Pulmonary artery endothelial cell (primary cell): ENCODE measurements at regions not wholly inside any gene's neighbourhood (a gene's known extent, or its start where the extent isn't known, plus 50 kb on each side); places are given as distances from the start of the nearest gene placed in this dataset.

Source experiments
- DNase-seq: peaks from one replicate; pipeline ENCODE4 v3.0.0-alpha.2; 2011; ENCODE audit warnings: low read depth, low spot score

DNA sequence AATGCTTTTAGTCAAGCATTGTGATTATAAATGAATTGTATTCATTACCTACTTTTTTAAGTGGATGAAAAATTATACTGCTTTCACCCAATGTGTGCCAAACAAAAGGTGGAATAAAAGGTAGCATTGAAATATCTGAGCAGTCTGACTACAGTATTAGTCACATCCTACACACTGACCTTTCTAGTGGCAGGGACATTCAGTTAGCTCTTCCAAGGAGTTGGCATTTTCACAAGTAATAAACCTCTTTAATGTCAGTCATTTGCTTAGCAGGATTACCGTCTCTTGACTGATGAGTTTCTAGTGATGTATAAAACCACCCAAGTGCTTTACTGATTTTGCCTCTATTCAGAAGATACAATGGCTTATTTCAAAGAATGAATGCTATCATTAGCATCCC, 687.9 kb downstream of the ARAP2 start:
- no peak for DNase-seq

DNA sequence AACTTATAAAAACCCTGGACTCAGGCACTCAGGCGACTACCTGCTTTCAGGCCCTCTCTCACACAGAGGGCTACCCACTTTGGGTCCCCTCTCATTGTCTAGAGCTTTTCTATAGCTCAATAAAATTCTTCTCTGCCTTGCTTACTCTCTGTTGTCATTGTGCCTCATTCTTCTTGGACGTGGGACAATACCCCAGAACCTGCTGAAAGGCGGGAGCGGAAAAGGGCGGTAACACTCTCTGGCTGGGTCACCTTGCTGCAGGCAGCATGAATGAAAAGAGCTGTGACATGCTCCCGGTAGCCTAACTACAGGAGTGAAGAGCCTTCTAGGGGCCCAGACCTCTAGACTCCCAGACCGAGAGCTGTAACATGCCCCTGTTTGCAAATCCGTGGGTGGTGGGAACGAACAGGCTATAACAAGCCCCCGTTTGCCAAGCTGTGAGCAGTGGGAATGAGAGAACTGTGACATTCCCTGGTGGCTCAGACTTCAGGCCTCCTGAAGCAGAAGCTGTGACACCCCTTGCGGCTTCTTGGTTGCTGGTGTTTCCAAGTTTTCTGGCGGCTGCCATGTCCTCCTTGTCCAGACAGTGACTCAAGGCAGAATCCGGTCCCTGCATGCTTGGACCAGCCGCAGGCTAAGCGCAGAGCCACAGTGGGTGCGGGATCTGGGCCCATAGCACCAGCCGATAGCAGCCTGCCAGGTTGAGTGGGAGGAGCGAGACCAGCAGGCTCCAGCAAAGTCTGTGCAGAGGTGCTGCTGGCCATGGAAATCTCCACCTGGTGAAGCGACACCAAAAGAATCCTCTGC, 684.6 kb downstream of the ARAP2 start:
- no peak for DNase-seq

DNA sequence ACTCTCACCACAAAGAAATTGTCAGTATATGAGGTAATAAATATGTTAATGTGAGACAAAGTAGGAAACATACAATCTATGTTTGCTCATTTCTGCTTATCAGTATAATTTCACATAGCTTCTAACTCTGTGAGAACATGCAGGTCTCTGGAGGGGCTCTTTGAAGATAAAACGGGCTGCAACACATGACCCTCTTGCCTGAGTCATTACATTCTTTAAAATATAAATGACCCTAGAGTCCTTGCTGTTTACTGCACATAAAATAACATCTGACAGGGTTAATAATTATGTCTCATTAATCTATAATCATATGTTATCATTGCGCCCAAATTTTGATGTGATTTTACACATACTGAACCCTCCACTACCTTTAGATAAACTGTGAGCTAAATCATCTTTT, 681.5 kb downstream of the ARAP2 start:
- DNase-seq: no peak

DNA sequence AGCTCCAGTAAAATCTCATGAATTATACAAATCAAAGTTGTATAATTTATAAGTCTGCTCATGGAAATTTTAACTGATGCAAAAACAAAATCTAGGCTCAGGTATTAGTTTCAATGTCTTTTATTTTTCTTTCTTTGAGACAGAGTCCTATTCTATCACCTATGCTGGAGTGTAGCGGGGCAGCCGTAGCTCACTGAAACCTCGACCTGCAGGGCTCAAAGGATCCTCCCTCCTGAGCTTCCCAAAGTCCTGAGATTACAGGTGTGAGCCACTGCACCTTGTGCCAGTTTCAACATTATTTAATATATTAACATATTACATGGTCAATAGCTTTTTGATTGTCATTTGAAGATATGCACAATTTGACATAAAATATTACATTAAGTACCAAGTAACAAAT, 678.7 kb downstream of the ARAP2 start:
- no peak for DNase-seq

DNA sequence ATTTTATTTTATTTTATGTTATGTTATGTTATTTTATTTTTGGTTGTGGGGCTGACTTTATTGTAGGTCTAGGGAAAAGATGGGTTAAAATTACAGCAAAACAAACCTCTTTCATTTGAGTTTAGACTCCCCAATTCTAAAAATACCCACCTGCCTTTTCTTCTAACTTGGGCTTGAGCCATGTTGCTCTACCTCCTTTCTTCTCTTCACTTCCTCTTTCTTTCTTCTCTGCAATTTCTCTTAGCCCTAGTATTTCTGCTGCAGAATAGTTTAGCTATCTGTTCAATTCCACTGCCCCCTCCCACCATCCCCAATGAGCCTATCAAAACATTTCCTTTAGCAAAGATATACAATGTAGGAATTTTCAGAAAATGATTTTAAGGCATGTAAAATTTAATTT, 653.3 kb downstream of the ARAP2 start:
- no peak for DNase-seq

DNA sequence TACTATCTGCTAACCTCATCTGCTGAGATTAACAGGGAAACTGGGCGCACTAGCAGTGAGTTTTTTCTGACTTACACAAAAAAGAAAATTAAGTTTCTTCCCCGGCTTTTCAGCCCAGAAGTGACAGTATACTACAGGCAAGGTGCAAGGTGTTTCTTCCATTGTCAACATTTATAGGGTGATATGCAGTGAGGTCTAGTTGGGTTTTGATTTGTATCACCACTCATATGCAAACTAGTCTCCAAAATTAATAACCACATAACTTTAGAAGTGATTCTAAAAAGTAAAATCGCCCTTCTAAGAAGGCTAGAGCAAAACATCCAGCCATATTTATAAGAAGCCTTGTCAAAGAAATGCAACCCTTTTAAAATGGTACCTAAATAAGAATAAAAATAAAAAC, 640.1 kb downstream of the ARAP2 start:
- no peak for DNase-seq

DNA sequence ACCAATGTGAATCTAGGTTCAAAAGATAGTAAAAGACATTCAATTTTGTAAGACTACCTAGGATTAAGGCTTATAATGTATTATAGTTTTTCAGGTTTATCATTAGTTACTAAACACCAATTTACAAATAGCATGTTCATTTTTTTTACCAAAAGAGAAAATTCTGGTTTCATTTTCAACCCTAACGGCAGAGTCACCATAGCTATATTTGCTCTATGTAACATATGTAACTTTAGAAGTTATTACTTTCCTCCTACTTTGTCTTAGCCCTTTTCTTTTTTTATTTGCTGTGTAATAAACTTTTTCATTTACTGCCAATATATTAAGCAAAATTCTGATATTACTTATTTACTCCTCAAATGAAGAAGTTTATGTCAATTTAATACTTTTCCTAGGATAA, 639.6 kb downstream of the ARAP2 start:
- DNase-seq: no peak

DNA sequence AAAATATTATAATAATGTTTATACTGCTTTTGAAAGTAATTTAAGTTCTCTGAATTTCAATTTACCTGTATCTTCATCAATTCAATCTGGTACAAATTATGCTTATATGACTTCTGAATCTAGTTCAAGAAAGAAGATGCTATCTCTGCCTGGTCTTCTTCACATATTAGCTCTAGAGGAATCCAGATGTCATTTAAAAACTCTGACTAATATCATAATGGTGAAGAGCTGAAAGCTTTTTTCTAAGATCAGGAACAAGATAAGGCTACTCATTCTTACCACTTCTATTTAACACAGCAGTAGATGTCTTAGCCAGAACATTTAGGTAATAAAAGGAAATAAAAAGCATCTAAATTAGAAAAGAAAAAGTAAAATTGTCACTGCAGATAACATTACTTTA, 636.1 kb downstream of the ARAP2 start:
- no peak for DNase-seq

DNA sequence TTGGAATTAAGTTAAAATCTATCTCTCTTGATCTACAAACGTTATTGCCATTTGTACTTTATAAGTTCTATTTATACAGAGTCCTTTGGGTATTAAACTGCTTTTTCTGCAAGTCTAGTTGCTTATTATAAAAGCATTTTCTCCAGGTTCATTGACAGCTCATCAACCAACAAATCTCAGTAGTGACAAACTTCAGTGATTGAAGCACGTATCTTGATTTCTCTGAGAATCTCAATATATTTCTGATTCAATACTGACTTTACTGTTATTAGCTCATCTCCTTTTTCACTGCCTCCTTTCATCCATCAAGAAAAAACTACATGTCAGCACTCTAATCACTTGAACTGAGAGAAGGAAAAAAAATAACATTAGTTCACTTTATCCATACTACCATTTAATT, 630.2 kb downstream of the ARAP2 start:
- no peak for DNase-seq

DNA sequence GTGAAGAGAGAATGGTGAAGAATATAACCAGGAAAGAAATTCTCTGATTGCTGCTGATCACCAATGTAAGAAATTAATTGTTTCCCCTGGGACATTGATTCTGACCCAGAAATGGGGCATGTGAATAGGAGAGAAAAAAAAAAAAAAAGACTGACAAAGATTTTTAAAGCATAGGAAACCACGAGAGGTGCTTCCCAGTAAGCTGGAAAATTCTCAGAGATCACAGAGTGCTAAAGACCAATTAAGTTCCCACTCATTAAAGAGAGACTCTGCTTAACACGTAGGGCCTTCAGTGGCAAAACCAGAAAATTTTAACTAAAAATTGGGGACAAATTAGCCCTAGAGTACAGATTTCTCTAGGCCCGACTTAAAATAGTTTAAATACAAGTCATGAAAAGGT, 604.4 kb downstream of the ARAP2 start:
- DNase-seq: no peak

DNA sequence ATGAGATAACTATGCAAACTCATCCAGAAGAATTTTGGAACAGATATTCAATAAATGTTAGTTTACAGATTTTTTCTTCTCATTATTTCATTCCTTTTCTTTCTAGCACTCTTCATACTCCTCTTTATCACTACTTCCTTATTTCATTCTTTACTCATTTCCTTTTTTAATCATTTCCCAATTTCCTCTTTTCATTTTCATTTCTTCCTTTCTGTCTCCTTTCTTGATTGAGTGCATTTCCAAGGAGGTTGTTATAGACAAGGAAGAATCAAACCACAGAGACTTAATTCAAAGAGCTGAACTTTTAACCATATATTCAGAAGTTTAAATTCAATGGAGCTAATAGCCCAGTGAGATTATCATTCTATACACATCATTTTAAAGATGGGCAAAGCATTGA, 600.7 kb downstream of the ARAP2 start:
- no peak for DNase-seq

DNA sequence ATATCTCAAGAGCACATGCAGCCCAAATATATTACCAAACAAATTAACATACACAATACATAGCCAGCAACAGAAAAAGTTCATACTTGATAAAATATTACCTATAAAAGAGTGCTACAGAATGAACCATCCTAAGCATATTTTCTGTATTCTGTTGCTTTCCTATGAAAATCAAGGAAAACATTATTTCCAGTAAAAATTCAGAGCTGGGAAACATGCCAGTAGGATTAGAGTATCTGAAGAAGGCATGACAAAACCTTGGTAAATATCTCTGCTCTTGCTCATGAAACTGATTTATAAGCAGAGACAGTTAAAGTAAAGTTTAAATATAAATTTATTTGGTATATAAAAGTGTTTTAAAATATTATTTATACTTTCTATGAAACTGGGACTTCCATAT, 599.7 kb downstream of the ARAP2 start:
- DNase-seq: no peak

DNA sequence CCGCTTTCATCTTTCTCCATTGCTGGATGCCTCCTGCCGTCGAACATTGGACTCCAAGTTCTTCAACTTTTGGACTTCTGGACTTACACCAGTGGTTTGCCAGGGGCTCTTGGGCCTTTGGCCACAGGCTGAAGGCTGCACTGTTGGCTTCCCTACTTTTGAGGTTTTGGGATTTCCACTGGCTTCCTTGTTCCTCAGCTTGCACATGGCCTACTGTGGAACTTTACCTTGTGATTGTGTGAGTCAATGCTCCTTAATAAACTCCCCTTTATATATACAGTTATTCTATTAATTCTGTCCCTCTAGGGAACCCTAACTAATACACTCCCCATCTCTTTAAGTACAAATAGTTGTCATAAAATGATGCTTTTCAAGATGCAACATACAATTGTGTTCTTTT, 595.3 kb downstream of the ARAP2 start:
- no peak for DNase-seq

DNA sequence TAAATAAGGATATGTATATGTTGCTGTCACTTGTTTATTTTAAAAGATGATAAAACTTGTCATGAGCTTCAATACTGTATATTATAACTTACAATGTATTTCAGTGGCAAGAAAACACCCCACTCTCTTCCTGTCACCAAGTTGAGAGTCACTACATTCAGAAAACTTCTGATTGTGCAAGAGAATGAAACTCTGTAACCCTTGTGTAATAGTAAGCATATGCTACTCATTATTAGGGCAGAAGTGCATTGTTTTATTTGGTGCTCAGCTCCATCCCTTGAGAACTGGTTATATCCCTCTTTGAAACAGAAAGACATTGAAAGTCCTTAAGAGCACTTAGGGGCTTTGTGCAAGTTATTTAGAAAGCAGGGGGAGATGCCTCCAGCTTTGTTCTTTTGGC, 594.5 kb downstream of the ARAP2 start:
- DNase-seq: no peak

DNA sequence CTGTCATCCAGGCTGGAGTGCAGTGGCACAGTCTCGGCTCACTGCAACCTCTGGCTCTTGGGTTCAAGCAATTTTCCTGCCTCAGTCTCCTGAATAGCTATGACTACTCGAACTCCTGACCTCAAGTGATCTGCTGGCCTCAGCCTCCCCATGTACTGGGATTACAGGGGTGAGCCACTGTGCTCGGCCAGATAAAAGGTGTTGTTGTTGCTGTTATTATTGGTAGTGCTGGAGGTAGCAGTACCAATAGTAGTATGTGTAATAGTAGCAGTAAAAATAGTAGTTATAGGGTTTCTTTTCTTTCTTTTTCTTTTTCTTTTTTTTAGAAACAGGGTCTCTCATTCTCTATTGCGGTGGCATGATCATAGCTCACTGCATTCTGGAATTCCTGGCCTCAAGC, 592.1 kb downstream of the ARAP2 start:
- no peak for DNase-seq

DNA sequence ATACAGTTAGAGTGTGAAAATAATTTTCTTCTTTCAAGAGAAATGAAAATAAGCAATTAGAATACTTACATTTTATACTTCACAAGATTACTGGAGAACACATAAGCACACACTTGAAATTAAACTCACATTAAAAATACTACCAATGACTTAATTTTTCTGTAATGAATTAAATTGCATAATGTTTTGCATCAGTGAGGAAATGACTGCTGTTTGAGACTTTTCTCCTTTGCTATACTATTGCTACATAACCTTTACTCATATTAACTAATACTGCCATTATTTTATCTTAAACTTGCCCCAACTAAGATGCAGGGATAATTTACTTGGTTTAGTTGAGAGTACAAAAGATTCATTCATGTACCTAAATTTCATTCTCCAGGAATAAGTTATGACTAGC, 590.9 kb downstream of the ARAP2 start:
- no peak for DNase-seq

DNA sequence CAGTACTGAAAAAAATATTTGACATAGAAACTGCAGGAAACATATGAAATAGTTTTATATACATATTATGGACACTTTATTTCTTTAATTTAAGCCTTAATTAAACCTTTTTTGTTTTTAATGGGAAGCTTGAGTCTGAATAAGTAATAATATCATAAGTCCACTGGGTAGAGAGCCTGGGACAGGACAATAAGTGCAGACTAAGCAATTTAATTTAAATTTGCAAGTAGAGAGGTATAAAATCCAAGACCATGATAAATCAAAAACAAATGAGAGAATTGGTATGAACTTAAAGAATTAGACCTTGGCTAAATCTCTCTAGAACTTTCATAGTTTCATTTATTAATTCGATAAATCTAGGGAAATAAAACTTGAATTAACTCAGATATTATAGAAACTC, 571.2 kb downstream of the ARAP2 start:
- DNase-seq: no peak

DNA sequence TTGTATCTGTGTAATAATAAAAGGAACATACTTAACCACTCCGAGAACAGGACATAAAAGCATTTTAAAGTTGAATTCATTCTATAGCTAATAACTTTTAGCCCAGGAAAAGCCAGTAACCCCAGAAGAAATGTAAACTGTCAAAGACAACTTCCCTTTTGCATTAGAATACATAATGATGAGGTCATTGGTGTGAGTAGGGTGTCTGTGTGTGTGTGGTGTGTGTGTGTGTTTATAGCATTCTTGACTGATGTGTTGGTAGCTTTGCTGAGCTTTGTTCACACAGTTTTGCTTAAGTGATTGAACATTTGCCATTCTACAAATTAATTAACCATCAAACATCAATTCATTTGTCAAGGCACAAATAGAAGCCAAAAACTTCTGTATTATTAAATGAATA, 559.6 kb downstream of the ARAP2 start:
- no peak for DNase-seq

DNA sequence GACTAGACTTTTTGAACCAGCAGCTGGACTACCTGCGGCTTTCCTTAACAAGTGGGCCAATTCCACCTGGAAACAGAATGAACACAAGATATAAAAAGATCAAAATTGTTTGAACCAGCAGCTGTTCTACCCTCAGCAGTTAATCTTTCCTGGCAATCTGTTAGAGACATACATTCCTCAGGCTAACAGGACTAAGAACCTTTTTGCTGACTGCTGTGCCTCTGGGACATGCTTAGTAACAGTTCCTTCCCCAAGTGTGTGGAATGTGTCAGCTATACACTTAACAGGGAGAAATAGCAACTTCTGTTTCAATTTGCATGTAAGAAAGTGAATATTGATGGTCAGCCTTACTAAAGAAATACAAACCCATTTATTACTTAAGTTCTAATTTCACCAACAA, 554.4 kb downstream of the ARAP2 start:
- DNase-seq: no peak

DNA sequence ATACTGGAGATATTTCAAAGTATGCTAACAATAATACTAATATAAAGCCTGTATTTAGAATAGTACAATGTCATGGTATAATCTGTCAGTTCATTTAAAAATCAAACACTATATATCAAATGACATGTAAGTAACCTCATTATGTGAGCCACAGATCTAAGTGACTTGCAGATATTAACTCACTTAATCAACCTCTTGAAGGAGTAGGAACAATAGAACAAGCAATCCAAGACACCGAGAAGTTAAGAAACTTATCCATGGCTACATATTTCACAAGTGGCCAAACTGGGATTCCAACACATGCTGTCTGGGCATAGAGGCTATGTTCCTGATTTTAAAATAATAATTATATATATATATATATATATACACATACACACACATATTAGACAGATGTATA, 554.0 kb downstream of the ARAP2 start:
- DNase-seq: no peak

DNA sequence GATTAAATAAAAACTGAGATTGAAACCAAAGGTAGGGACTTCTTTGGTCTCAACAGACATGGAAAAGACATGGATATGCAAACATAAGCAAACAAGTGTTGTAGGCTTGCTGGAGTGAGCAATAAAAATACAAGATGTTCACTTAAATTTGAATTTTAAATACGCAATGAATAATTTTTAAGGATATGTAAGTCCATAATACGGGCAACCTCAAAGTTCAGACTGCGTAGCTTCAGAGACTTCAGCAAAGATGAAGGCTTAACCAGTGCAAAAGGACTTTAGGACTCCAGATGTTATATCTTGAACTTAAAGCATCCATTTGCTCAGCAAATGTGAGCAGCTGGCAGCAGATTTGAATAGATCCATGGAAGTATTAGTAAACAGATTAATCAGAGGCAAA, 549.3 kb downstream of the ARAP2 start:
- no peak for DNase-seq

DNA sequence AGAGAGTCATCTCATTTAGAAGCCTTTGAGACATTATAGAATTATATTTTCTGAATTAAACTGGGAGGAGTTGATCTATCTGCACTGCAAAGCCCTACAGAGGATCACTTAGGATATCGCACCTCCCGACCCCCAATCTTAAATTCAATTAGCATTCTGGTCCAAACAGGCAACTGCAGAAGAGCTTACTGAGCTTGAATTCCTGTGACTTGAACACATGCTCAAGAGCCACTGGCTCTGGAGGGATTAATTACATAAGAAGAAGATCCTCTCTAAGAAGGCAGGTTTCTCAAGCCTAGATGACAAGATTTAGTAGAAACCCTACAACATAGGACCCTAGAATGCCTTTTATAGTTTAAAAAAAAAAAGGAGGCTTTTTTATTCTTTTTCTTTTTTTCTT, 548.9 kb downstream of the ARAP2 start:
- DNase-seq: no peak

DNA sequence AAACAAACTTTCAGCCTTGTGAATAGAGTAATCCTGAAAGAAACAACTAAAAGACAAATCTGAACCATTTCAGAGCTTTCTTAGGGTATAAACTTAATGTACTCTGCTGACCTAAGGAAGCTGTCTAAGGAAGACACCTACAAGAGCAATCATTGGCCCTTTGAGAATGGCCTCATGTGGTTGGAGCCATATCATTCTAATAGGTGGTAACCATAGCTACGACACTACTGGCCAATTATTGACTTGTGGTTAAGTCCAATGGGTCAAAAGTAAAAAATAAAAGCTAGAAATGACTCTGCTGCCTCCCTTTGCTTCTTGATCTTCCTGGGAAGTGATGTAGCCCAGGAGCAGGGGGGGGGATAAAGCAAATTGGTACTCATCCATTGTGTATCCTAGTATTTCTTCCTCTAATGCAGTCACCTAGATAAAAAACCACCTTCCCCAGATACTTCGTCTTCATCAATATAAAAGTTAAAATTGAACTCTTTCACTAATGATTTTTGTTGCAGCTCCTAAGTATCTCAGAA, 547.0 kb downstream of the ARAP2 start:
- DNase-seq: no peak

DNA sequence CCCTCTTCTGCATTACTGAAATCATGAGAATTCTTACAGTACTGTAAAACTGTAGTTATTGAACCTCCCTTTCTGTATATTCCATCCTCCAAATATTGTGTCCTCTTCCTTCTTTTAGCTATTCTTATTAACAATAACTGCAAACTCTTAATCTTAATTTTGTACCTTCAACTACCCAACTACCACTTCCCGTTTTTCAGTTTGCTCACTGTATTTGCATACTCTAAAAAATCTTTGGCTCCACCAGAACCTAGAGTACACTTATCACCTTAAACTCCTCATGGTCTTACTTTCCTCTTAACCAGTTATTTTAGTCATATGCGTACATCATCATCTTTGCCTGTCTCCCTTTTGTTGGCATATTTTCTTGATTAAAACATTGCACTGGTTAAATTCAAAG, 543.7 kb downstream of the ARAP2 start:
- DNase-seq: no peak
